ENCODE measurements at regions not wholly inside any gene's neighbourhood (a gene's known extent, or its start where the extent isn't known, plus 50 kb on each side); places are given as distances from the start of the nearest gene placed in this dataset.
"Not testable (repeated sequence)": the region's sequence is repeated elsewhere in the genome, so short reads cannot be mapped to it uniquely, and the experiment has no call there.

DNA sequence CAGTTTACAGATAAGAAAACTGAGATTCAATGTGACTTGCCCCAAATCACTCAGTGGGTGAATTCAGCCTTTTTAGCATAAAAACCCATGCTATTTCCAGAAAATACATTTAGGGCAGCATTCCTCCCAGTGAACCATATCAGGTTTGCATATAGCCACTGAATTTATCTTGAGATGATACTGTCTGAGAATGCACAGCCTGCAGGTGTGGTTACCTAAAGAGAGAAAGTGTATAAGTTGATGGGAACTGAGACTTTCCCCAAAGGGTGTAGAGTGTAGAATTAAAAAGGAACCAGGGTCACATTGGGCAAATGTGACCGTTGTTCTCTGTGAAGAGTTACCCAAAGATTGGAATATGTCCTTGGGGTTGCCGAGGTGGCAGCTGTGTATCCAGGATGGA is 100.0 kb upstream of the PIK3R1 start:
- no peak for DNase-seq (ENCODE audit: low read depth in 2 of 2)

DNA sequence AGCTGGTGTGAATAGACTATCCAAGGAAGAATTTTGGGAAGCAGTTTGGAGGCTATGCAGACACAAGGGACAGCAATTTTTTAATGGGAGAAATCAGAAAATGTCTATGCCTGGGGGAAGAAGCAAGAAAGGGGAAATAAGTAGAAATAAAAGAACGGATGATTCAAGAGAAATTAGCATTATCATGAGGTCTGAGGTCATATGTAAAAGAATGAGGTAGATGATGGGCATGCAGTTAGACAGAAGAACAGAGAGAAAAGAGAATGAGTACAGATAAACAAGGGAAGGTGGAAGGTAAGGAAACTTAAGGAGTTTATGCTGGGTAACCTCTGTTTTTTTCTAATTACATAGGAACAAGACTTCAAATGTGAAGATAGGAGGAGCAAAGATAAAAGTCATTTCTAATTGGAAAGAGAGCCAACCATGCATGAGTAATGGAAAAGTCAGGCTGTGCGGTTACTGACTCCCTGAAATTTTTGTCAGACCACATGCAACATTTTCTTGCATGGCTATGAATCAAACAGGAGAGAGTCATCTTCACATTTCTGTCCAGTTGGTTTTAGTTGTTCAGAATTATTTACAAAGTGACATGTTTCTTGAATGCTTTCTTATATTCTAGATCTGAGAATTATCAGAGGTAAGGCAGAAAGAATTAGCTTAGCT is 101.0 kb upstream of the PIK3R1 start:
- DNase-seq (ENCODE audit: low read depth in 2 of 2) = no peak

DNA sequence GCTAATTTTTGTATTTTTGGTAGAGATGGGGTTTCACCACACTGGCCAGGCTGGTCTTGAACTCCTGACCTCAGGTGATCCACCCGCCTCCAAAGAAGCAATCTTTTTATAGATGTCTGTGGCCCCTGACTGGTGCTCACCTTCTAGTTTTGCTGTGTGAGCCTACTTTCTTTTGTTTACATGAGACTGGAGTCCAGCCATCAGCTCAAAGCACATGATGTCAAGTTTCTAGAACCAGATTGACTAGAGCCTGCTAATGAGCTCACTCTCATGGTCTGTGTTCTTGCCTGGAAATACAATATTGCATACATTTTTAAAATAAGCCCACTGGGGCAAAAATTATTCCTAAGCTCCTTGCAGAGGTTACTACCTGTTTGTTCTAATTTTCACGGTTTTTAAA is 102.9 kb upstream of the PIK3R1 start:
- DNase-seq (ENCODE audit: low read depth in 2 of 2) = no peak

DNA sequence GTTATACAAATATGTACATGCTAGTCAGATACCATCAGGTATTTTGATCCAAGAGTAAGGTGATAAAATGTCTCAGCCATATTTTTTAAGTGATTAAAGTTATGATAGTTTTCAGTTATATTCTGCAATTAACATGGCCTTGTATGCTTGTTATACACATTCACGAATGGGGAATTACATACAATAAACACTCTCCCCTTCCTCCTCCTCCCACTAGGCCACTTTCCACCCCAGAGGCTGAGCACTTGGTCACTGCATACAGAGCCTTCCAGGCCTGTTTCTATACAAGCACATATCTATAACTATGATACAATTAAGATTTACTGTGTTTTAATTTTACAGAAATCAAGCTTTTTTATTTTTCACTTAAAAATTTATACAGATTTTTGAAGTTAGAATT is 104.7 kb upstream of the PIK3R1 start:
- DNase-seq (ENCODE audit: low read depth in 2 of 2) = no peak

DNA sequence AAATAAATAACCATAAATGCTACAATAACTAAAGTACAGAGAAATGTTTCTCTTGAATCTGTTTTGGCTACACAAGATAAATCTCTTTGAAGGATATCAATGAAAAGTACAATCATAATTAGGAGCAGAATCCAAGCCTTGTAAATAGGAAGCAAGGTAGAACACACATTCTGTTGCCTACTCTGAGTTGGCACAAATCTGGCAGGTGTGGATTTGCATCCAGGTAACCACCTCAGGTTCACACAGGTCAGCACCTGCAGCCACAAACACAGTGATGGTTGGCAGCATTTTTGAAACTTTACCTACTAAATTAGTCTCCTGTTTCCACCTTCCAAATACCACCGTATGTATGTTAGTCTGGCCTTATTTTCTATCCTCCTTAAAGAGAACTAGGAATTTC is 105.3 kb upstream of the PIK3R1 start:
- no peak for DNase-seq (ENCODE audit: low read depth in 2 of 2)

DNA sequence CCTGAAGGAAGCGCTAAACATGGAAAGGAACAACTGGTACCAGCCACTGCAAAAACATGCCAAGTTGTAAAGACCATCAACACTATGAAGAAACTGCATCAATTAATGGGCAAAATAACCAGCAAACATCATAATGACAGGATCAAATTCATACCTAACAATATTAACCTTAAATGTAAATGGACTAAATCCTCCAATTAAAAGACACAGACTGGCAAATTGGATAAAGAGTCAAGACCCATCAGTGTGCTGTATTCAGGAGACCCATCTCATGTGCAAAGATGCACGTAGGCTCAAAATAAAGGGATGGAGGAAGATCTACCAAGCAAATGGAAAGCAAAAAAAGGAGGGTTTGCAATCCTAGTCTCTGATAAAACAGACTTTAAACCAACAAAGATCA is 111.3 kb upstream of the PIK3R1 start:
- not testable (repeated sequence) for DNase-seq (ENCODE audit: low read depth in 2 of 2)

DNA sequence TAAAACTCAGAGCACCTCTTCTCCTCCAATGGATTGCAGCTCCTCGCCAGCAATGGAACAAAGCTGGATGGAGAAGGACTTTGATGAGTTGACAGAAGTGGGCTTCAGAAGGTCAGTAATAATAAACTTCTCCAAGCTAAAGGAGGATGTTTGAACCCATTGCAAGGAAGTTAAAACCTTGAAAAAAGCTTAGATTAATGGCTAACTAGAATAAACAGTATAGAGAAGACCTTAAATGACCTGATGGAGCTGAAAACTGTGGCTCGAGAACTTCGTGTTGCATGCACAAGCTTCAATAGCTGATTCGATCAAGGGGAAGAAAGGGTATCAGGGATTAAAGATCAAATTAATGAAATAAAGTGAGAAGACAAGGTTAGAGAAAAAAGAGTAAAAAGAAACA is 112.3 kb upstream of the PIK3R1 start:
- DNase-seq (ENCODE audit: low read depth in 2 of 2) = not testable (repeated sequence)

DNA sequence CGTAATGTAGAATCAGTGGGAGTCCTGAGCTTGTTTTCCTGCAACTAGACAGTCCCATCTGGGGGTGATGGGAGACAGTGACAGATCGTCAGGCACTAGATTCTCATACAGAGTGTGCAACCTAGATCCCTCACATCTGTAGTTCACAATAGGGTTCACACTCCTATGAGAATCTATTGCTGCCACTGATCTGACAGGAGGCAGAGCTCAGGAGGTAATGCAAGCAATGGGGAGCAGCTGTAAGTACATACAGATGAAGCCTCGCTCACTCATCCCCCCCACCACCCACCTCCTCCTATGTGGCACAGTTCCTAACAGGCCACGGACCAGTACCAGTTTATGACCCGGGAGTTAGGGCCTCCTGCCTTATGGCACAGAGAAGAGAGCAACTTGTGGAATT is 116.2 kb upstream of the PIK3R1 start:
- no peak for DNase-seq (ENCODE audit: low read depth in 2 of 2)

DNA sequence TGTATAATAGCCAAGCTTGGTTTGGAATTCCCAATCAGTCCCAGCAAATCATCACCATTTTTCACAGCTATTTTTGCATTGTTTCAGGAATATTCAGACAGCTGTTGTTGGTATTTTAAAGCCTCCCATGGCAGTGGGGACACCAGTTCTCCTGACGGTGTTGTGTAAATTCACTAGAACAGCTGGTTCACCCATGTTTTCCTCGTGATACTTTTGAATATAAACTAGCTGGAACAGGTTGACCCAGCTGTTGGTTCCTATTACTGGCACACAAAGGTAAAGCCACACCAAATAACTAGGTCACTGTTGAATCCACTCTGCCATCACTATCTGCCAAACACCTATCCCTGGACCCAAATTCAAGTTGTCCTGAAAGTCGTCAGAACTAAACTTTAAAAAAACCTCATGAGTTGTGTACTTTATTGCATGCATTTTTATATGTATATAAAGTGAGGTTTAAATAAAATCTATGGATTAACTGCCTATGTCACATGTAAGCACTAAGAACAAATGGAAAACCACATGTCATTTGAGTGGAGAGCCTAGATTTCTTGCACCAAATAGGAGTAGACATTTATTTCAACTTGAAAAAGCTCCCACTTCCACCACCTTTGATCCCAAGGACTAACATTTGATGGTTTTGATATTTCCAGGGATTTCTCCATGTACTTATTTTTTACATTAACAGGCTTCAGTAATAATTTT is 121.9 kb upstream of the PIK3R1 start:
- DNase-seq (ENCODE audit: low read depth in 2 of 2) = no peak

DNA sequence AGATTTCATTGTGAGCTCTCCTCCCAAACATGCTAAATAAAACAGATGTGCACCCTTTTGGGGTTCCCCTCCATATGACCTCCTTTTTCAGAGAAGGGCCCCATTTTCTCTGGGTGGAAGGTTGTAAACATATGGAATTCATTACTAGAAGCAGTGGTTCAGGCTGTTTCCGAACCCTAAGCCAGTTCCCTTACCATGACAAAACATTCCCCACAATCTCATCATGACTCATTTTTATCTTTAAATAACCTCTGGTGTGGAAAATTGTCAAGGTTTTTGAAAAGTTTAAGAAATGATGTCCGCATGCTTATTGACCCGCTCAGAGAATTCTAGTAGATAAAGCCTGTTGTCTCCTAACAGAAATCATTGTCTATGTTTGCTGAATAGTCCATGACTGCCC is 127.3 kb upstream of the PIK3R1 start:
- DNase-seq (ENCODE audit: low read depth in 2 of 2) = no peak

DNA sequence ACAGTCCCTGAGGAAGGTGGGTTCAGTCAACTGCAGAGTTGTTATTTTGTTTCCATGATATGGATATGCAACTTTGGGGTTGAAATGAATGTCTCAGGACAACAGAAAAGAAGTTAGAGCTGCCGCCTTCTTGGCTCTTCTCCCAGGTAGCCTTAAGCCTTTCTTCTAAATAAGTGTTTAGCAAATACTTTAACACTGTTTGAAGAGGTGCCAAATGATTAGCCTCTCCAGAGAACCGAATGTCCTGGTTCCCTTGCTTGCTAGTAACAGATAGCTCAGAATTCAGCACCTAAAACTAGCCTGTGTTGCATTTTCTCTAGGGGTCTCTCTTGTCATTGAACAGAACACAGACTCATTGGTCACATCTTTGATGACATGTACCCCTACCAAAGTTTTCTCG is 127.7 kb upstream of the PIK3R1 start:
- DNase-seq (ENCODE audit: low read depth in 2 of 2) = no peak

DNA sequence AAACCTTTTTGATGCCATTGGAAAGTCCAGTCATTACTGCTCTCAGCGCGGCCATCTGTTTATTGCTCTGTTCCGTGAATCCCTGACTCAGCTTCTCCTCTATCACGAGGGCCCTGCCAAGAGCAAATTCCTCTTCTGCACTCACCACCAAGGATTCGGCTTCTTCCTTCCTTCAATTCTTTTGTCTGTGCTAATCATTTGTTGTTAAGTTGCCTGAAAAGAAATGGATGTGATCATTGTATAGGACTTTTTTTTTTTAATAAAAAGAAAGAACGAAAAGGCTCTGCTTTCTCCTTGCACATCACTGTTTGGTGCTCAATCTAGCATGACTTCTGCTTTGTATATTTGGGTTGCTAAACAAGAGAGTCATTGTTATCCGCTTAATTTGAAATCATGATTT is 128.7 kb upstream of the PIK3R1 start:
- no peak for DNase-seq (ENCODE audit: low read depth in 2 of 2)

DNA sequence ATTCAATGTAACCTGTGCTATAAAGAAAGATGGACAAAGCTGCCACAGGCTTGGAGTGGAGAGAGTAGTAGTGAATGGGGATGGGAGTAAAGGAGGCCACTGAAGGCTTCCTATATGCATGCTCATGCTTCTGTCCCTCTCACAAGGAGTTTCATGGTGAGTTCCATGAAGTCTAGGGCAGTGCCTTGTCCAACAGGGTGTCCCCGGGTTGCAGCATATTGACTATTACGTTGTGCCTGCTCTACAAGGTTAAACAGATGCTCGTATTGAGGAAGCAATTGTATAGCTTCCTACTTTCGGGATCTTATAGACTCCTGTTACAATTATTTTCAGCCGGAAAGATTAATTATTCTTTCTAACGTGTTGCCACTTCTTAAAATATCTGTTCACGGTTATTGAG is 129.1 kb upstream of the PIK3R1 start:
- DNase-seq (ENCODE audit: low read depth in 2 of 2) = no peak

DNA sequence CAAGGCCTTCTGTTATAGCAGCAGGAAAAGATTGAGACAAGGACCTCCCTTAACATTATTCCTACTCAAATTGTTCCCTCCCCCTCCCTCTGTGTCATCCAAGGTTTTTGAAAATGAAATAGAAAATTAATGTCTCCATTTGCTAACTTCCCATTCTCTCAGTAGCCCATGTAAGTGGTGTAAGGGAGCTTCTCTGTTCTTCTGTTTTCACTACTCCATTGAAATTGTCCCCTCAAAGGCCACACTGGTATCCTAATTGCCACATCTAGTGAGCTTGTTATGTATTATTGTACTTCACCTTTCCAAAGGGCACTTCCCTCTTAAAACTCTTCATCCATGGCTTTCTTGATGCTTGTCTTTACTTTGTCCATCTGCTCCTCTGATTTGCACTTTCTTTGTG is 131.2 kb upstream of the PIK3R1 start:
- DNase-seq (ENCODE audit: low read depth in 2 of 2) = no peak

DNA sequence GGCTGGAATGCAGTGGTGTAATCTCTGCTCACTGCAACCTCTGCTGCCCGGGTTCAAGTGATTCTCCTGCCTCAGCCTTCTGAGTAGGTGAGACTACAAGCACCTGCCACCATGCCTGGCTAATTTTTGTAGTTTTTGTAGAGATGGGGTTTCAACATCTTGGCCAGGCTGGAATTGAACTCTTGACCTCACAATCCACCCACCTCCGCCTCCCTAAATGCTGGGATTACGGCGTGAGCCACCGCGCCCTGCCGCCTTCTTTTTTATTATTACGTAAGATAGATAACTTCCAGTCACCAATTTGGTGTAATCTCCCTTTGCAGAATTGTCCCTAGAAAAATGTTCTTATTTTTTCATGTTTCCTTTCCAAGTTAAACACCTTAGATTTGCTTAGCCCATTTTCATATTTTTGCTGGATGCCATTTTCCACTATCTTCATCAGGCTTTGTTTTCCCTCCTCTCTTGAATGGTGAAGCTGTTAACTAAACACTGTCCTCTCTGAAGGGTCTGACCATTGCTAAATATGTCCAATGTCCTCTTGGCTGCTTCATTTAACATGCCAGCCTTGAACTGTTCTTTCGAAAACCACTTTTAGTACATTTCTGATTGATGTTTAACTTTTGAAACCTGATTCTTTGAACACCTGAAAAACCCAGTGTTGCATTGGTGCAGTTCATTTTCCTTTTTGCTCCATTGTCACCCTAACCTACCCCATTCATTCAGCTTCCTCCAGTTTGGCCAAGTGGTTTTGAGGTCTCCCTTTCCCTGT is 135.1 kb upstream of the PIK3R1 start:
- DNase-seq (ENCODE audit: low read depth in 2 of 2) = no peak

DNA sequence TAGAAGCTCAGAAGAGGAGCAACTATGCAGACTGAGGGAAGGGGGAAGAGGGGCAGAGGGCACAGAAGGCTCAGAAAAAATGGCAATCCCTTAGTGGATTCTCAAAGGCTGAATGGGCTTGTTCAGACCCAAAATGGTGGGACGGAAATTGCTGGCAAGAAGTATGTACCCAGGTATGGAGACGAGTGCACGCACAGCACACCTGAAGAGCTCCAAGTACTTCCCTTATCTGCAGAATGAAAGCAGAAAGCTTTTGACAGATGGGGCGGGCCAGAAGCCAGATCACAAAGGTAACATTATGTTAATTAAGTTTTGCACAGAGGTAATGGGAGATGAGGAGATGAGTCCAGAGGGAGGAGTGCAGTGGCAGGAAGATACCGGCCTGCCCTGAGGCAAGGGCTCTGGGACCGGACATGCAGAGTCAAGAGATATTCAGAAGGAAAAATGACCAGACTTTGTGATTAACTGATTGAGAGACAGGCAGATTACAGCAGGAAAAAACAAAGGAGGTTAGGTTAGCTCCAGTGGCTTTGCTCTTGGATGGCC is 138.1 kb upstream of the PIK3R1 start:
- no peak for DNase-seq (ENCODE audit: low read depth in 2 of 2)

DNA sequence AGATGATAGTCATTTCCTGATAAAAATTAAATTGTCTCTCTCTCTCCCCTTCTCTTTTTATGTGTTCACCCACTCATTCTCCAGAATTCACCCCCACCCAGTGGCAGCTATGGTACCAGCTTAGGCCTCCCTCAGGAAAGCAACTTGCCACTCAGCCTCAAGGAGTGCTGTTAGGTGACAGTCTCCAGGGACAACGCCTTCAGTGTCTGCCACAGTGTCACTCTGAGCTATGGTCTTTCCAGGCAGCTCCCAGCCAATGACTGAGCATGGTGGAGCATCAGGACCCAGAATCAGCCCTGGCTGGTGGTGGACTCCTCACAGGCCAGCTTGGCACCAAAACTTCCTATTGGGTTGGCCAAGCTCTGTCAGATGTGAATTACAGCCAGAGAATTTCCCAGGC is 140.9 kb upstream of the PIK3R1 start:
- no peak for DNase-seq (ENCODE audit: low read depth in 2 of 2)

DNA sequence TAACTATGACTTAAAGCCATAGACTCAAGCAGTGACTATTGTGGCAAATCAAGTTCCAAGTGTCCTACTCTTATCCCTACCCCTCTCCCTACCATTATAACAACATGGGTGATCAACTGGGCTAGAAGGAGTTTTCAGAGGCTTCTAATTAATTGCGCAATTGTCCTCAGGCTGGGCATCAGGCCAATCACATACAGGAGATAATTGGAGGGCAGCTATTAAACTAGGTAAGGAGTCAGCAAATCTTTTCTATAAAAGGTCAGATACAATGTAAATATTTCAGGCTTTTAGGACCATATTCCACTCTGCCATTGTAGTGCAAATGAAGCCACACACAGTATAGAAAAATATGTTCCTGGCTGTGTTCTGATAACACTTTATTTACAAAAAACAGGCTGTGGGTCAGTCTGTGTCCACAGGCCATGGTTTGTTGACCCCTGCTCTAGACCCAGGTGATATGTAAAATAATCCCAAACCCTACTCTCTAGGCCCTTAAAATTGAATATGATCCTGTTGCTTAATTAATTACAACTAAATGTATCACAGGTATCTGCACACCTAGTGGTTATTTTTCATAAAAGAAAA is 141.4 kb upstream of the PIK3R1 start:
- no peak for DNase-seq (ENCODE audit: low read depth in 2 of 2)

DNA sequence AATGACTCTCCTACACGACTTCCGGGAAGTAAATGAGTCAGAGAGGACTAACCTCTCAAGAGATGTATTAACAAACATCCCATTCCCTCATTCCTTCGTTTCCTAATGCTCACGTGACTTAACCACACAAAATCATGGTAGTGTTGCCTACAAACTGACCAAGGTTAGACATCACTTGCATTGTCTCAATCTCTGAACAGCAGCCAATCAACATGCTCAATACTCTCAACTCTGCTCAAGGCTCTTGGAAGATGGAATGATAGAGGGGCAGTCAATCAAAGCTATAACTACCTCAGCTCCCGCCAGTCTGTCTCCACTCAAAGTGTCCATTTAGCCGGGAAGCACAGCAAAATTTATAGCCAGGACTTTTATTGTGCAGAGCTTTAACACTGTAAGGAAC is 143.8 kb upstream of the PIK3R1 start:
- DNase-seq (ENCODE audit: low read depth in 2 of 2) = no peak

DNA sequence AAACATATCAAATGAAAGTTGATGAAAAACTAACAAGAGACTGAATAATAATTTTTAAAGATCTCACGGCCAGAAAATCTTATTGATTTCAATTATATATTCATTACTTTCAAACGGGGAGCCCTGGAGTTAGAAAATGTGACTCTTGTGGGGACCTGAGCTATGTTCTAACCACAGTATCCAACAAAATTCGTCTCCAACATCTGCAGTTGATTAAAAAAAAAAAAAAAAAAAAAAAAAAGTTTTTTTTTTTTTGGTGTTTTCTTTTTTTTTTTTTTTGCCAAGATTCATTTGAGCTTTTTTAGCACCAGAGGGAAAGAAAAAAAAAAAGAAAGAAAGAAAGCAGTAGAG is 144.3 kb upstream of the PIK3R1 start:
- no peak for DNase-seq (ENCODE audit: low read depth in 2 of 2)

DNA sequence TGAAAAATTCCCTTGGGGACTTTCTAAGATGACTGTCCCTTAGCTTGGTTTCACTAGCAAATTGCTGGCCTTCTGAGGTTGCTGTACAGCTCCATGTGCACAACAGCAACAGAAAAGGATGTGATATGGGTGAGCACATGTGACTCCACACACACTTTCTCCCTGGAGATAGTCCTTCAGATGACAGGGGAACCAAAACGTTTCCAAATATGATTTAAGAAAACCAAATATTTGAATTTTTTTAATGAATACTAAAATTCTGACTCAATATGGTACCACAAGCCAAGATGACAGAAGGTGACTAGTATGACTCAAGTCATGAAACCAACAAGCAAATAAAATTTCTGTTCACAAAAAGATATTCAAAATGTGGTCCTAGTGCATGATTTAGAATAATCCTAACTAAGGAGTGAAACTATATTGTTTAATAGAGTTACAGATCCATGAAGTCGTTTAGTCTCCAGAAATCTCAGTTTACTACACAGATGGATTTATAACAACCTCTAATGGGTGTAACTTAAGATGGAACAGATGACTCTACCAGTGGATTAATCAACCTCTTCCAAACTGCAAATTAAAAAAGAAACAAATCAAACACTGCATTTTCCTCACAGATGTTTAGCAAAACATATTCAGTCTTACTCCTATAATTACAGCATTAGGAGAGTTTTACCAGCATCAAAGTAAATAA is 144.8 kb upstream of the PIK3R1 start:
- DNase-seq (ENCODE audit: low read depth in 2 of 2) = peak in 1 of 2 donors; percentile 7

All from stimulated activated CD8-positive, alpha-beta memory T cell treated with anti-CD3 and anti-CD28 coated beads, Interleukin-15, amount 100 ng/mL, for 48 hours (primary cell).